Neuronal stem cell (in vitro differentiated cells): ENCODE measurements at regions not wholly inside any gene's neighbourhood (a gene's known extent, or its start where the extent isn't known, plus 50 kb on each side); places are given as distances from the start of the nearest gene placed in this dataset.
A peak's percentile ranks its signal among the peaks of the same experiment; 100 is the strongest.

Source experiments
- DNase-seq: peaks from one replicate; pipeline ENCODE4 v3.0.0-alpha.2; 2013; ENCODE audit warnings: low spot score
- H2AFZ ChIP-seq: one replicate; pipeline ENCODE4 v1.6.1; 2013; ENCODE audit warnings: mild to moderate bottlenecking, low read length, inconsistent platforms
- H2AK5ac ChIP-seq: 2 replicates; pipeline ENCODE4 v1.6.1; 2013; ENCODE audit warnings: low read depth, mild to moderate bottlenecking, inconsistent platforms, low read length, moderate library complexity, mixed read lengths
- H2BK120ac ChIP-seq: 2 replicates; pipeline ENCODE4 v1.6.1; 2013; ENCODE audit warnings: low read depth, mild to moderate bottlenecking, inconsistent platforms, low read length, moderate library complexity, mixed read lengths
- H2BK12ac ChIP-seq: one replicate; pipeline ENCODE4 v1.6.1; 2013; ENCODE audit warnings: low read length, inconsistent platforms
- H2BK15ac ChIP-seq: 2 replicates; pipeline ENCODE4 v1.6.1; 2013; ENCODE audit warnings: mild to moderate bottlenecking, low read length, inconsistent platforms, mixed read lengths
- H2BK5ac ChIP-seq: one replicate; pipeline ENCODE4 v1.6.1; 2013; ENCODE audit warnings: inconsistent platforms, mild to moderate bottlenecking, low read length, moderate library complexity
- H3K14ac ChIP-seq: one replicate; pipeline ENCODE4 v1.6.1; 2013; ENCODE audit warnings: low read length, inconsistent platforms
- H3K18ac ChIP-seq: 2 replicates; pipeline ENCODE4 v1.6.1; 2013; ENCODE audit warnings: low read length, inconsistent platforms
- H3K23ac ChIP-seq: 2 replicates; pipeline ENCODE4 v1.6.1; 2013; ENCODE audit warnings: low read depth, mild to moderate bottlenecking, mixed read lengths, low read length, inconsistent platforms; ENCODE audit not compliant: poor library complexity
- H3K27ac ChIP-seq: replicated peaks from 3 replicates; pipeline ENCODE4 v1.5.1; 2013; ENCODE audit warnings: low read length, inconsistent platforms
- H3K27me3 ChIP-seq, 3 experiments: 2 replicates each; pipeline ENCODE4 v1.6.1; 2013; ENCODE audit warnings: low read length in 3 of 3, mild to moderate bottlenecking in 2 of 3, inconsistent platforms in 1 of 3, low read depth in 1 of 3, mixed read lengths in 1 of 3, moderate library complexity in 1 of 3; ENCODE audit not compliant: control insufficient read depth in 3 of 3, insufficient read depth in 3 of 3
- H3K36me3 ChIP-seq, 2 donors: replicated peaks in 1 of 2; 2 replicates each; pipeline ENCODE4 v1.6.1; 2013; ENCODE audit warnings: low read length in 2 of 2; ENCODE audit not compliant: control insufficient read depth in 2 of 2, insufficient read depth in 2 of 2
- H3K4ac ChIP-seq: 2 replicates; pipeline ENCODE4 v1.6.1; 2013; ENCODE audit warnings: inconsistent platforms, mild to moderate bottlenecking, low read length, moderate library complexity
- H3K4me1 ChIP-seq, 2 donors: 1 replicate in 1 of 2; 2 replicates in 1 of 2; pipeline ENCODE4 v1.6.1; 2013; ENCODE audit warnings: low read length in 2 of 2, low read depth in 1 of 2; ENCODE audit not compliant: control insufficient read depth in 2 of 2, insufficient read depth in 1 of 2
- H3K4me2 ChIP-seq: one replicate; pipeline ENCODE4 v1.6.1; 2013; ENCODE audit warnings: mild to moderate bottlenecking, low read length, inconsistent platforms; ENCODE audit not compliant: insufficient read depth, poor library complexity, severe bottlenecking
- H3K4me3 ChIP-seq, 2 donors: 2 replicates each; pipeline ENCODE4 v1.5.1; 2013; ENCODE audit warnings: low read length in 2 of 2, mild to moderate bottlenecking in 2 of 2, inconsistent platforms in 1 of 2, moderate library complexity in 1 of 2
- H3K79me1 ChIP-seq: one replicate; pipeline ENCODE4 v1.6.1; 2013; ENCODE audit warnings: low read depth, mild to moderate bottlenecking, inconsistent platforms, low read length, moderate library complexity
- H3K9ac ChIP-seq: one replicate; pipeline ENCODE4 v1.6.1; 2013; ENCODE audit warnings: mild to moderate bottlenecking, low read depth, low read length, inconsistent platforms; ENCODE audit not compliant: poor library complexity
- H3K9me3 ChIP-seq, 2 donors: replicated peaks in 1 of 2; 2 replicates each; pipeline versions ENCODE3 to v1.6.1; 2013; ENCODE audit warnings: low read length in 2 of 2, mild to moderate bottlenecking in 2 of 2, inconsistent platforms in 1 of 2, low read depth in 1 of 2, mixed read lengths in 1 of 2, moderate library complexity in 1 of 2; ENCODE audit not compliant: control insufficient read depth in 2 of 2, insufficient read depth in 1 of 2
- H4K8ac ChIP-seq: one replicate; pipeline ENCODE4 v1.6.1; 2013; ENCODE audit warnings: low read depth, mild to moderate bottlenecking, inconsistent platforms, low read length, moderate library complexity
- H4K91ac ChIP-seq: one replicate; pipeline ENCODE4 v1.6.1; 2013; ENCODE audit warnings: low read length, low read depth, mild to moderate bottlenecking, inconsistent platforms; ENCODE audit not compliant: poor library complexity
- WGBS, 2 donors: extraction: QIAGEN DNeasy Blood & Tissue Kit; methylation state at CpG; one replicate each; pipeline ENCODE4 v1.1.7; 2013; ENCODE audit warnings: missing lambda C conversion rate in 2 of 2, mixed read lengths in 1 of 2; ENCODE audit not compliant: insufficient read length in 2 of 2, insufficient replicate concordance in 1 of 2; ENCODE audit errors: extremely low coverage in 2 of 2; 5-methylcytosine and 5-hydroxymethylcytosine counted together

- Histone ChIP-seq H2BK120ac (no peak overlapping the region), H2BK12ac (no peak overlapping the region), H3K9ac (no peak overlapping the region), H3K18ac (no peak overlapping the region), H4K91ac (no peak overlapping the region), H2BK5ac (no peak overlapping the region), H4K8ac (no peak overlapping the region), H2AK5ac (no peak overlapping the region), H2AFZ (no peak overlapping the region), H3K4me1 (peaks cover 0 to 4% of the 10 kb centered on the region in 2 donors), H3K4me2 (peak overlapping the region; percentile 78), H3K27me3 (peaks cover 0 to 40% (median 22%) of the 10 kb centered on the region in 3 experiments), H3K4ac (no peak overlapping the region), H2BK15ac (no peak overlapping the region), H3K14ac (no peak overlapping the region), H3K79me1 (no peaks in the 10 kb centered on the region), H3K9me3 (no peaks in the 10 kb centered on the region), H3K23ac (no peak overlapping the region), H3K36me3 (no peaks in the 10 kb centered on the region), H3K4me3 (no peak overlapping the region), H3K27ac (no peak overlapping the region)
- no peak for DNase-seq
- no CpG with 5 or more reads among the region's 5 CpGs for WGBS, 2 donors
Observed at GRCh38 chr9:107636571-107637381, 147.2 kb upstream of the KLF4 start.

- peaks cover 0 to 5% of the 10 kb centered on the region in 2 donors for H3K4me1 ChIP-seq
- H2AFZ ChIP-seq, result no peak overlapping the region
- H2BK120ac ChIP-seq, result no peak overlapping the region
- no peak overlapping the region for H3K4me3 ChIP-seq
- DNase-seq, result no peak
- no peak overlapping the region for H2BK5ac ChIP-seq
- no peak overlapping the region for H3K23ac ChIP-seq
- H3K27ac ChIP-seq, result no peak overlapping the region
- H3K36me3 ChIP-seq, result no peaks in the 10 kb centered on the region
- no peaks in the 10 kb centered on the region for H3K9me3 ChIP-seq
- no peak overlapping the region for H3K9ac ChIP-seq
- no peak overlapping the region for H3K18ac ChIP-seq
- no peak overlapping the region for H2BK15ac ChIP-seq
- no peak overlapping the region for H3K4me2 ChIP-seq
- WGBS, 2 donors, result no CpG with 5 or more reads among the region's 6 CpGs
- H3K79me1 ChIP-seq, result no peaks in the 10 kb centered on the region
- H4K91ac ChIP-seq, result no peak overlapping the region
- H3K14ac ChIP-seq, result no peak overlapping the region
- H3K4ac ChIP-seq, result no peak overlapping the region
- no peak overlapping the region for H4K8ac ChIP-seq
- H2BK12ac ChIP-seq, result no peak overlapping the region
- peaks cover 0 to 40% (median 22%) of the 10 kb centered on the region in 3 experiments for H3K27me3 ChIP-seq
- no peak overlapping the region for H2AK5ac ChIP-seq
Observed at GRCh38 chr9:107635803-107636174, 146.2 kb upstream of the KLF4 start.

GRCh38 chr9:107635101-107635802 is 145.7 kb upstream of the KLF4 start:
- Histone ChIP-seq H4K8ac (no peak overlapping the region), H2BK120ac (no peak overlapping the region), H4K91ac (no peak overlapping the region), H2AK5ac (no peak overlapping the region), H3K14ac (no peak overlapping the region), H2AFZ (no peak overlapping the region), H2BK15ac (no peak overlapping the region), H3K4ac (no peak overlapping the region), H3K23ac (no peak overlapping the region), H2BK5ac (no peak overlapping the region), H3K27ac (no peak overlapping the region), H3K9ac (no peak overlapping the region), H3K27me3 (peaks cover 0 to 40% (median 22%) of the 10 kb centered on the region in 3 experiments), H3K9me3 (no peaks in the 10 kb centered on the region), H3K79me1 (no peaks in the 10 kb centered on the region), H3K4me2 (no peak overlapping the region), H3K36me3 (no peaks in the 10 kb centered on the region), H2BK12ac (no peak overlapping the region), H3K4me1 (peaks cover 0 to 5% of the 10 kb centered on the region in 2 donors), H3K4me3 (no peak overlapping the region), H3K18ac (no peak overlapping the region)
- no peak for DNase-seq
- WGBS, 2 donors, result no CpG with 5 or more reads among the region's 7 CpGs

GRCh38 chr9:107633406-107633805 is 143.8 kb upstream of the KLF4 start:
- Histone ChIP-seq H2BK15ac (no peak overlapping the region), H3K9ac (no peak overlapping the region), H2AK5ac (no peak overlapping the region), H3K14ac (no peak overlapping the region), H3K4ac (no peak overlapping the region), H3K4me3 (no peak overlapping the region), H3K79me1 (no peaks in the 10 kb centered on the region), H3K4me1 (peaks cover 0 to 5% of the 10 kb centered on the region in 2 donors), H3K36me3 (no peaks in the 10 kb centered on the region), H2BK12ac (no peak overlapping the region), H3K9me3 (no peaks in the 10 kb centered on the region), H4K91ac (no peak overlapping the region), H2BK5ac (no peak overlapping the region), H4K8ac (no peak overlapping the region), H2BK120ac (no peak overlapping the region), H3K27me3 (peaks cover 0 to 29% (median 17%) of the 10 kb centered on the region in 3 experiments), H2AFZ (no peak overlapping the region), H3K18ac (no peak overlapping the region), H3K23ac (no peak overlapping the region), H3K4me2 (no peak overlapping the region), H3K27ac (no peak overlapping the region)
- WGBS, 2 donors, result no CpG with 5 or more reads among the region's 5 CpGs
- no peak for DNase-seq
